Osteoblast (primary cell): ENCODE measurements at regions not wholly inside any gene's neighbourhood (a gene's known extent, or its start where the extent isn't known, plus 50 kb on each side); places are given as distances from the start of the nearest gene placed in this dataset.

Source experiments
- DNase-seq: peaks from one replicate; pipeline ENCODE4 v3.0.0; 2011; ENCODE audit warnings: low spot score, mixed read lengths; ENCODE audit not compliant: insufficient read length; ENCODE audit errors: missing footprints
- H2AFZ ChIP-seq: 2 replicates; pipeline ENCODE4 v1.6.0; 2011; ENCODE audit warnings: mild to moderate bottlenecking, low read length
- H3K27ac ChIP-seq: 2 replicates; pipeline ENCODE4 v1.5.1; 2011; ENCODE audit warnings: mild to moderate bottlenecking, low read depth, low read length, moderate library complexity
- H3K27me3 ChIP-seq: 2 replicates; pipeline ENCODE4 v1.6.0; 2012; ENCODE audit warnings: mild to moderate bottlenecking, control low read depth, inconsistent platforms, low read length, moderate library complexity; ENCODE audit not compliant: insufficient read depth
- H3K36me3 ChIP-seq: 2 replicates; pipeline ENCODE4 v1.5.1; 2011; ENCODE audit warnings: mild to moderate bottlenecking, low read length, control low read depth, moderate library complexity; ENCODE audit not compliant: insufficient read depth
- H3K4me1 ChIP-seq: 2 replicates; pipeline ENCODE4 v1.5.1; 2011; ENCODE audit warnings: mild to moderate bottlenecking, low read length, control low read depth, moderate library complexity; ENCODE audit not compliant: insufficient read depth
- H3K4me2 ChIP-seq: 2 replicates; pipeline ENCODE4 v1.6.0; 2011; ENCODE audit warnings: mild to moderate bottlenecking, low read length; ENCODE audit not compliant: insufficient read depth
- H3K4me3 ChIP-seq: fragments of 200-600 bp; sonication (generic); 3 replicates; pipeline ENCODE4 v1.5.1; 2012; ENCODE audit warnings: mild to moderate bottlenecking, low read length, inconsistent platforms; ENCODE audit not compliant: insufficient read depth
- H3K79me2 ChIP-seq: 2 replicates; pipeline ENCODE4 v1.6.0; 2012; ENCODE audit warnings: mild to moderate bottlenecking, low read length, control low read depth, inconsistent platforms; ENCODE audit not compliant: insufficient read depth
- H3K9me3 ChIP-seq: 2 replicates; pipeline ENCODE4 v1.5.1; 2011; ENCODE audit warnings: low read depth, low read length, control low read depth
- H4K20me1 ChIP-seq: 2 replicates; pipeline ENCODE4 v1.6.0; 2012; ENCODE audit warnings: mild to moderate bottlenecking, low read length, control low read depth; ENCODE audit not compliant: insufficient read depth
- CTCF ChIP-seq: IDR thresholded peaks from 2 replicates; pipeline ENCODE4 v1.5.1; 2011; ENCODE audit warnings: mild to moderate bottlenecking, low read depth, low read length, moderate library complexity; ENCODE audit errors: extremely low read depth

GRCh38 chr18:67662996-67663395 lies 146.5 kb upstream of the DSEL start:
- DNase-seq = no peak
- no peak overlapping the region for H3K4me3 ChIP-seq

GRCh38 chr18:67661555-67661954 lies 145.0 kb upstream of the DSEL start:
- H3K4me3 ChIP-seq = no peak overlapping the region
- no peak overlapping the region for H3K4me2 ChIP-seq
- no peaks in the 10 kb centered on the region for H4K20me1 ChIP-seq
- H3K36me3 ChIP-seq = no peaks in the 10 kb centered on the region
- TF ChIP-seq CTCF = no peak
- H3K9me3 ChIP-seq = no peaks in the 10 kb centered on the region
- H3K79me2 ChIP-seq = no peaks in the 10 kb centered on the region
- no peaks in the 10 kb centered on the region for H3K27me3 ChIP-seq
- H2AFZ ChIP-seq = peak overlapping the region; percentile 22
- no peak for DNase-seq
- no peaks in the 10 kb centered on the region for H3K4me1 ChIP-seq
- no peak overlapping the region for H3K27ac ChIP-seq

More at GRCh38 chr18:67662996-67663395, 146.5 kb upstream of the DSEL start:
- no peaks in the 10 kb centered on the region for H3K9me3 ChIP-seq
- no peaks in the 10 kb centered on the region for H3K79me2 ChIP-seq
- no peaks in the 10 kb centered on the region for H3K36me3 ChIP-seq
- H2AFZ ChIP-seq = no peak overlapping the region
- no peak for TF ChIP-seq CTCF
- no peaks in the 10 kb centered on the region for H3K27me3 ChIP-seq
- H3K4me1 ChIP-seq = no peaks in the 10 kb centered on the region
- H3K4me2 ChIP-seq = no peak overlapping the region
- no peaks in the 10 kb centered on the region for H4K20me1 ChIP-seq
- no peak overlapping the region for H3K27ac ChIP-seq

GRCh38 chr18:67654101-67654500 lies 137.6 kb upstream of the DSEL start:
- Histone ChIP-seq H4K20me1 (no peaks in the 10 kb centered on the region), H3K79me2 (no peaks in the 10 kb centered on the region), H3K27ac (no peak overlapping the region), H3K4me1 (peaks cover 11% of the 10 kb centered on the region), H3K4me2 (no peak overlapping the region), H3K27me3 (no peaks in the 10 kb centered on the region), H3K36me3 (no peaks in the 10 kb centered on the region), H3K9me3 (no peaks in the 10 kb centered on the region), H2AFZ (no peak overlapping the region), H3K4me3 (no peak overlapping the region)
- DNase-seq = no peak
- TF ChIP-seq CTCF = no peak

GRCh38 chr18:67652288-67652687 lies 135.8 kb upstream of the DSEL start:
- H3K4me1 ChIP-seq = peaks cover 11% of the 10 kb centered on the region
- H3K79me2 ChIP-seq = no peaks in the 10 kb centered on the region
- no peaks in the 10 kb centered on the region for H3K36me3 ChIP-seq
- H4K20me1 ChIP-seq = no peaks in the 10 kb centered on the region
- H3K4me2 ChIP-seq = no peak overlapping the region
- H2AFZ ChIP-seq = no peak overlapping the region
- TF ChIP-seq CTCF = no peak
- no peak overlapping the region for H3K27ac ChIP-seq
- H3K27me3 ChIP-seq = no peaks in the 10 kb centered on the region
- no peak overlapping the region for H3K4me3 ChIP-seq
- no peak for DNase-seq
- H3K9me3 ChIP-seq = no peaks in the 10 kb centered on the region
